CD4-positive, alpha-beta T cell treated with Interleukin-2 at 100 ng/mL for 4 hours (primary cell): ENCODE measurements at regions not wholly inside any gene's neighbourhood (a gene's known extent, or its start where the extent isn't known, plus 50 kb on each side); places are given as distances from the start of the nearest gene placed in this dataset.

Experiments
- DNase-seq: peaks from one replicate; pipeline ENCODE4 v3.0.0-alpha.2; 2020; ENCODE audit warnings: low spot score

DNA sequence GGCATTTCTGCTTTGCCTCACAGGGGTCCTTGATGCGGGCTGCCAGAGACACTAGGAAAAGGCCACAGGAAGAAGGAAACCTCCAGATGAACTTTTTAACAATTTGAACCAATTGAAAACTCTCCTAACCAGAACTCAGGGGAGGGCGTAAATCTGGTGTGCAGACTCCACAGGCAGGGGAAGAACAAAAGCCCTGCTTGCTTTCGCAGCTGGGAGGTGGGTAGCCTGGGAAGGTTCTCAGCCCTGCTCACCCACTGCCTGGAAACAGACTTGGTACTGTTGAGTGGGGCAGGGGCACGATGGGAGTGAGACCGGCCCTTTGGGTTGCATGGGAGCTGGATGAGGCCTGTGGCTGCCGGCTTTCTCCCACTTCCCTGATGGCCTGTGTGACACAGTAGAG is 237.8 kb upstream of the TLE4 start:
- no peak for DNase-seq

GRCh38 chr9:79334711-79335110 is 237.1 kb upstream of the TLE4 start:
- no peak for DNase-seq

GRCh38 chr9:79335987-79336386 is 235.8 kb upstream of the TLE4 start:
- no peak for DNase-seq

- DNase-seq, result no peak
These were observed 230.2 kb upstream of the TLE4 start for GRCh38 chr9:79341561-79341960.

GRCh38 chr9:79346350-79347020 is 225.3 kb upstream of the TLE4 start:
- DNase-seq, result no peak

- DNase-seq, result no peak
These were observed 219.4 kb upstream of the TLE4 start for GRCh38 chr9:79352322-79352721.

DNA sequence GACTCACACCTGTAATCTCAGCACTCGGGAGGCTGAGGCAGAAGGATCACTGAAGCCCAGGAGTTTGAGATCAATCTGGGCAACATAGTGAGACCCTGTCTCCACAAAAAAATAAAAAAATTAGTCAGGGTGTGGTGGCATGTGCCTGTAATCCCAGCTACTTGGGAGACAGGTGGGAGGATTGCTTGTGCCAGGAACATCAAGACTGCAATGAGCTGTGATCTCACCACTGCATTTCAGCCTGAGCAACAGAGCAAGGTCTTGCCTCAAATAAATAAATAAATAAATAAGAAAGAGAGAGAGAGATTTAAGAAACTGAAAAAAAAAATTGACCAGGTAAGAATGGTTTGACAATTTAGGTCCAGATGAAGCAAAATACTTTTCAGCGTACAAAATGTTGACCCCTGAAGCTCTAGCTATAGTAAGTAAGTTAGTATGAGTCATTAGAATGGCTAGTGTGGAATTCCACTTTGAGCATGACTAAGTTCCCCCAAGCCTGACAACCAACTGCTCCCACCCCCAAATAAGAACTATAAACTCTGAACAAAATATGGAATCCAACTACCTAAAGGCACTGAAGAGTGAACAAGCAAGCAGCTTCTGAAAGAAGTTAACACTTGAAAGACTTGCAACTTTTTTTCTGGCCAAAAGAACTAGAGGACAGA is 217.8 kb upstream of the TLE4 start:
- no peak for DNase-seq

GRCh38 chr9:79357194-79357593 is 214.6 kb upstream of the TLE4 start:
- DNase-seq, result no peak

DNA sequence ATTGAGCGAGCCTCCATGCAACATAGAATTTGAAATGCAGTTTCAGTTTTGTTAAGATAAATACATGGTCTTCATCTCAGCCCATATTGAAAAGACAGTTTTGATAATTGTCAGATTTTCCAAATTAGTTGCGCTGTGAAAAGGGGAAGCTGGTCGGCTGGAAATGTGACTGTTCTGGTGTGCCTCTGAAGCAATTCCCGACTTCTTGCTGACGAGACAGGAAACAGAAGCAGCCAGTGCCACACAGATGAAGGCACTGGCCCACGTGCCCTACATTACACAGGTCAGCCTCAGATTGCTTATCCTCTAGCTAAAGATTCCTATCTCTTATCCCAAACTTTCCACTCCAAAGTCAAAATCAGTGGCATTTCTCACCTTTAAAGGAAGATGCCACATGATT is 214.1 kb upstream of the TLE4 start:
- no peak for DNase-seq

DNA sequence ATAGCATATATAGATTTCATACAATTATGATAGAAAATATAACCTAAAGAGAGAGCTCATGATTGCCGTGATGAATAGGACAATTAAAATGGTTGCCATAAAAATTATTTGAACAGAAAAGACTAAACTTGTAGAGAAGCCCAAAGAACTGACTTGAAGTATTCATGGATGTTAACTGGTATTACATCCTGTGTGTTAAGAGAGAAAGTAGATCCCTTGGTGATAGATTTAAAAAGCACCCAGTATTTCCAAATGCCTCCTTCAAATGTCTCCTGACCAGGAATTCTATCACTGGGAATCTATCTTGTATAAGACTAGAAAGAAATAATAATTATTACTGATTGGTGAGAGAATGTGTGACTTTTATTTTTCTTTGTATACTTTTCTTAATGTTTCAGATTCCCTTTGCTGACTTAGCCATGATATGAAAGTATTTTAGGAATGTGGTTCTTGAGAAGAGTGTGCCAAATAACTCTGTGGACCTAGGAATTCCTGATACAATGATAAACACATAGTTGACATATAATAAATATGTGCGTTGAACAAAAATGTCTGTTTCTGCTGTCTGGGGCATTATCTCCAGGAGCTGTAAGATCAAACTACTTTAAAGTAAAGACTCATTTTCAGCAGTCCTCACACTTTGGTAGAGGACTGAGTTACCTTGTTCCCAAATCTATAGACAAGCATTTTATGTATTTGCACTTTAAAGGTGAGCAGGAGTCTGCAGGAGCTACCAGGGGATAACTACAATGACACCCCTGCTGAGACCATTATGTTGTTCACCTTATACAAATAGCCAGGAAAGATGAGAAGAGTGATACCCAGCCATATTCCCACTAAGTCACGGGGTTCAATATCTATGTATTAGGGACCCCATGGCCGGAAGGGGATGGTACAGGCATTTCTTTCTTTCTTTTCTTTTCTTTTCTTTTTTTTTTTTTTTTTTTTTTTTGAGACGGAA is 211.1 kb upstream of the TLE4 start:
- no peak for DNase-seq

GRCh38 chr9:79362100-79363081 is 209.4 kb upstream of the TLE4 start:
- no peak for DNase-seq

- no peak for DNase-seq
These were observed 202.1 kb upstream of the TLE4 start for GRCh38 chr9:79369676-79370075.

- DNase-seq, result no peak
These were observed 200.5 kb upstream of the TLE4 start for GRCh38 chr9:79371301-79371700.

DNA sequence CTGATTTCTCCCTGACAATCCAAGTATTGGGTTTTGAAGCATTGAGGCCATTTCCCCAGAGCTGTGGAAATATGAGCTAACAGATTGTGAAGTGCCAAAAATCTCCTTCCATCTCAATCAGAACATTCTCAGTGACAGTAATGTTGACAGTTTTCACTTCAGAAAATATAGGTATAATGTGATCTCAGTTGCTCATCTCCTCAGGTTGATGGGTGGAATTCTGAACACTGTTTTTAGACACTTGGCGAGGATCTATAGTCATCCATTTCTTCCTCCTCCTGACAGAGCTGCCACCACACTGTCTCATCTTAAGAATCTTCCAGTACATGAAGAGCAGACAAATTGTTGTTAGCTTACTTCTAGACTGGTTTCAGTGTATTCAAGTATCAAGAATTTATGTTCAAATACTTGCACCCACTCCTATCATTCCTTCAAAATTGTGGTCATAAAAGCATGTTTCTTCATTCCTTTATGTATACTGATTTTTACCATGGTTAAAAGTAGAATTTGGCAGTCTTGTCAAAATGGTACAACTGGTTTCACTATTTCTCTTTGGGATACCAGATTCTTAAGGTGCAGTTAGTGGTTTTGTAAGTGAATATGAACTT is 199.7 kb upstream of the TLE4 start:
- no peak for DNase-seq

DNA sequence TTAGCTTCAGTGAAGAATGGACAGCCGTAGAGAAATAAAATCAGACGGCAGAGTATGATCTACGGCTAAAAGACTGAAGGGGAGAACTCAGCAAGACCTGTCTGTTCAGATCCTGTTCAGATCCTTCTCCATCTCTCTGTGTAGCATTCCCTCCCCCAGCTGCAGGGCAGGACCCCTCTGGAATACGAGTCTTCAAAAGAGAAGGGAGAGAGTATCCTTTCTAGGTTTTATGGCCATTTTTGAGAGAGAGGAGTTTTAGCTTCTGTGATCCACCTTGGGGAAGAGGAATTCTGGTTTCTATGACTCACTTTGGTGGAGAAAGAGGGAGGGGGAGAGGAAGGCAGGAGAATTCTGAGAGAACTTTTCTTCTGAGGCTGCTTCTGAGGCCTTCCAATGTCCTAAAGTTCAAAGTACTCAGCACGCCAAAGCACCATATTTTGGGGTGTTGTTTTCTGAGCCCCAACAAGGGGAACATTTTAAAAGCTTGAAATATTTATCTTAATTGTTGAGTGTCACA is 194.4 kb upstream of the TLE4 start:
- no peak for DNase-seq

DNA sequence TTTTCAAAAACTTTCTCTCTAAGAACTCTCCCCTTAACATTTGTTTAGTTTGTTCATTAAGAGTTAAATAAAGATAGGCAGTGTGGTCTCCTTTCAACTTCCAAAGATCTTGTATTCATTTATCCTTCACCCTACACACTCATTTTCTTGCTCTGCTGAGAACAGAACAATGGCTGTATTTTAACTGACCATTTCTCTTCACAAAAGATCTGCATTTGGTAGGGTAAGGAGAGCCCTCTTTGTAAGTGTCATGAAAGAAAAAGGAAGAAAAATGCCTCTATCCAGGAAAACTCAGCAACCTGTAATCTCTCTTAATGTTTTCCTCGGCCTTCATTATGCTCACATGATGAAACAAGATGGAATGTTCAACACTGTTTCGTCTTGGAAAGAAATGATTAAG is 193.7 kb upstream of the TLE4 start:
- DNase-seq, result no peak

DNA sequence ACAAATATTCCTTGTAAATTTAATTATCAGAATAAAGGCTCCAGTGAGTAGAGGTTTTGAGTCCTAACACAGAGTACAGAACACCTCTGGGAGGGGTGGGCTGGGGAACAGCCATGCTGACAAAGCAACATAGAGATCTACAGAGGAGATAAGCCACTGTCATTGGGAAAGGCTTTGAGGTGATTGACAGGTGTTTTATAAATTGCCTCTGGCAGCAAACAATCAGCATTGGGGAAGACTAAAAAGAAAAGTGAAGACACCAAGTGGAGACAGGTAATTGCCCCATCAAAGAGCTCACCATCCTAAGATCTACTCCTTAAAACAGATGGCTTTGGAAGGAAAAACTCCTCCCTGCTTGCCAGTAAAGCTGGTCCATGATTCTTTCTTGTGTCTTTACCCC is 189.7 kb upstream of the TLE4 start:
- no peak for DNase-seq

DNA sequence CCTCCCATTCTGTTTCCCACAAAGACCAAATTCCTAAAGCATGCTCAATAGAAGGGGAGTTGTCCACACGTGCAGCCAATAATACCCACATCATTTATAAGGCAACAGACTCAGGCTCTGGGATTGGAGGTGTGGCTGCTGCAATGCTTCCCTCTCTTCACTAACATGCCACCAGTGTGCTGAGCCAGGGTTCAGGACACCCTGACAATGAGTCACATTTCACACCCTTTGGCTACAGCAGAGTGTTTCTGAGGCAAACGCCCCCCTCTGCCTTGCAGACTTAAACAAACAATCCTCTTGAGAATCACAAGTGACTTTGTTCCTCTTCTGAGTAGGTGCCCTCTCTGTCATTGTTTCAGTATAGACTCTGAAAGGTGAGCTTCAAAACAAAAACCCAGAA is 189.3 kb upstream of the TLE4 start:
- no peak for DNase-seq

DNA sequence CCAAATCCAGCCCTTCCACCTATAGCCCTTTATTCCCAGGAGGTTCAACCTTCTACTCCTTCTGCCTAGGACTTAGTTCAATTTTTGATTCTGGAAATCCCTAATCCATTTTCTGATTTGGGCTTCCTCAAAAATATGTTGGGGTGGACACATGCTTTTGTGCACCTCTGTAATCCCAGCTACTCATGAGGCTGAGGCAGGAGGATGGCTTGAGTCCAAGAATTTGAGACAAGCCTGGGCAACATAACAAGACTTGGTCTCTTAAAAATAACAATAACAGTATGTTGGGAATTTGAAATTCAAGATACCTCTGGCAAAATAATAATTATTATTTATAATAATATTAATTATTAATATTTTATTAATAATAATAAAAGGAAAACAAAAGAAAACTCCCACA is 188.7 kb upstream of the TLE4 start:
- DNase-seq, result no peak

GRCh38 chr9:79384091-79384490 is 187.7 kb upstream of the TLE4 start:
- no peak for DNase-seq

DNA sequence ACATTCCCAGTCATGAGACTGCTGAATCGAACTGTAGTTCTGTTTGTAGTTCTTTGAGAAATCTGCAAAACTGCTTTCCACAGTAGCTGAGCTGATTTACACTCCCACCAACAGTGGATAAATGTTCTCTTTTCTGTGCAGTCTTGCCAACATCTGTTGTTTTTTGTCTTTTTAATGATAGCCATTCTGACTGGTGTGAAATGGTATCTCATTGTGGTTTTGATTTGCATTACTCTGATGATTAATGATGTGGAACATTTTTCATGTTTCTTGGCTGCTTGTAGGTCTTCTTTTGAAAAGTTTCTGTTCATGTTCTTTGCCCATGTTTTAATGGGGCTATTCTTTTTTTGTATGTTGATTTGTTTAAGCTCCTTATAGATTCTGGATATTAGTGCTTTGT is 187.3 kb upstream of the TLE4 start:
- no peak for DNase-seq
